Testis (tissue), 2 donors: ENCODE measurements at regions not wholly inside any gene's neighbourhood (a gene's known extent, or its start where the extent isn't known, plus 50 kb on each side); places are given as distances from the start of the nearest gene placed in this dataset.

Experiments used
- POLR2A ChIP-seq: fragments of 450-650 bp; IDR thresholded peaks from one replicate; pipeline ENCODE4 v1.6.1; 2017; ENCODE audit warnings: antibody characterized with exemption, mild to moderate bottlenecking, moderate library complexity
- TF ChIP-seq, protein P1 (sequence below), 3 experiments: fragments of 450-650 bp in 2 of 3; fragments of 200-600 bp in 1 of 3; sonication (generic) in 1 of 3; IDR thresholded peaks; one replicate each; pipeline ENCODE4 v1.5.1; 2016 to 2019; ENCODE audit warnings: antibody characterized with exemption in 3 of 3, mild to moderate bottlenecking in 2 of 3, moderate library complexity in 1 of 3

DNA sequence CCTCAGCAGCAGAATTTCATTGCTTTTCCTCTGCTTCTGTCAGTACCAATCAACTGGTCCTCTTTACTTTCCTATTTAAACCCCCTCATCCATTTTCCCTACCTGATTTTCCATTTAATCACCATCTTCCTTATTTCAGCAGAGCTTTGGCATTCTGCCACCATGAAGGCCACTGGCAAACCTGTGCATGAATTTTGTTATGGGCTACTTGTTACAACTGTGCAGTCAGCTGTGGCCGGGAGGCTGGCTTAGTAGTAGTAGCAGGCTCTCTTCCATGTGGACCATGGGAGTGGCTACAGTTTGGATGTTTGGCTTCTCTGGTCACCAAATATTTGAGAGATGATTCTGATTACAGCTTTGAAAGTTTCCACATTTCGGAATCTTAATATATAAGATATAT, 976.6 kb upstream of the SEMA6A start:
- TF ChIP-seq, protein P1, sequence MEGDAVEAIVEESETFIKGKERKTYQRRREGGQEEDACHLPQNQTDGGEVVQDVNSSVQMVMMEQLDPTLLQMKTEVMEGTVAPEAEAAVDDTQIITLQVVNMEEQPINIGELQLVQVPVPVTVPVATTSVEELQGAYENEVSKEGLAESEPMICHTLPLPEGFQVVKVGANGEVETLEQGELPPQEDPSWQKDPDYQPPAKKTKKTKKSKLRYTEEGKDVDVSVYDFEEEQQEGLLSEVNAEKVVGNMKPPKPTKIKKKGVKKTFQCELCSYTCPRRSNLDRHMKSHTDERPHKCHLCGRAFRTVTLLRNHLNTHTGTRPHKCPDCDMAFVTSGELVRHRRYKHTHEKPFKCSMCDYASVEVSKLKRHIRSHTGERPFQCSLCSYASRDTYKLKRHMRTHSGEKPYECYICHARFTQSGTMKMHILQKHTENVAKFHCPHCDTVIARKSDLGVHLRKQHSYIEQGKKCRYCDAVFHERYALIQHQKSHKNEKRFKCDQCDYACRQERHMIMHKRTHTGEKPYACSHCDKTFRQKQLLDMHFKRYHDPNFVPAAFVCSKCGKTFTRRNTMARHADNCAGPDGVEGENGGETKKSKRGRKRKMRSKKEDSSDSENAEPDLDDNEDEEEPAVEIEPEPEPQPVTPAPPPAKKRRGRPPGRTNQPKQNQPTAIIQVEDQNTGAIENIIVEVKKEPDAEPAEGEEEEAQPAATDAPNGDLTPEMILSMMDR (IDR thresholded peaks at IDR 0.05), result no peak
- TF ChIP-seq POLR2A, result no peak
